Suprapubic skin (tissue), 4 donors: ENCODE measurements at regions not wholly inside any gene's neighbourhood (a gene's known extent, or its start where the extent isn't known, plus 50 kb on each side); places are given as distances from the start of the nearest gene placed in this dataset.

Experiments
- DNase-seq, 2 donors: peaks; one replicate each; pipeline ENCODE4 v3.0.0-alpha.2; 2019; ENCODE audit warnings: low spot score in 2 of 2
- H3K27ac ChIP-seq: fragments of 200-600 bp; sonication (generic); one replicate; pipeline ENCODE4 v1.5.1; 2019
- H3K27me3 ChIP-seq: fragments of 200-600 bp; sonication (generic); one replicate; pipeline ENCODE4 v1.5.1; 2019
- H3K36me3 ChIP-seq: fragments of 200-600 bp; sonication (generic); one replicate; pipeline ENCODE4 v1.5.1; 2019
- H3K4me1 ChIP-seq: fragments of 200-600 bp; sonication (generic); one replicate; pipeline ENCODE4 v1.5.1; 2019
- H3K4me3 ChIP-seq: fragments of 200-600 bp; sonication (generic); one replicate; pipeline ENCODE4 v1.5.1; 2019; ENCODE audit warnings: mild to moderate bottlenecking
- H3K9me3 ChIP-seq: fragments of 200-600 bp; sonication (generic); one replicate; pipeline ENCODE4 v1.5.1; 2019
- CTCF ChIP-seq, 2 donors: fragments of 200-600 bp in 1 of 2; fragments of 450-650 bp in 1 of 2; sonication (generic) in 1 of 2; IDR thresholded peaks; one replicate each; pipeline ENCODE4 v1.5.1; 2016 to 2019; ENCODE audit warnings: antibody characterized with exemption in 2 of 2, mild to moderate bottlenecking in 1 of 2, moderate library complexity in 1 of 2
- EP300 ChIP-seq: sonication (generic); formaldehyde crosslinking; IDR thresholded peaks from one replicate; pipeline ENCODE4 v1.6.1; 2017; ENCODE audit warnings: antibody characterized with exemption
- POLR2A ChIP-seq, 2 donors: fragments of 450-650 bp; IDR thresholded peaks; one replicate each; pipeline ENCODE4 v1.6.1; 2017; ENCODE audit warnings: antibody characterized with exemption in 2 of 2, mild to moderate bottlenecking in 2 of 2, moderate library complexity in 2 of 2
- POLR2AphosphoS5 ChIP-seq, 3 donors: sonication (generic); formaldehyde crosslinking; IDR thresholded peaks; one replicate each; pipeline ENCODE4 v1.6.1; 2017; ENCODE audit warnings: antibody characterized with exemption in 3 of 3
- WGBS: methylation state at CpG from one replicate; pipeline ENCODE4 v1.1.5; 2018; 5-methylcytosine and 5-hydroxymethylcytosine counted together

- WGBS = 53% methylated on average over 4 of the region's 4 CpGs
- H3K4me3 ChIP-seq = no peak overlapping the region
Observed at GRCh38 chr13:34139660-34140227, 321.8 kb downstream of the RFC3 start.

GRCh38 chr13:34143637-34144036 lies 325.7 kb downstream of the RFC3 start:
- 89% methylated on average over 1 of the region's 1 CpG for WGBS
- no peak overlapping the region for H3K27ac ChIP-seq
- H3K9me3 ChIP-seq = no peaks in the 10 kb centered on the region
- no peaks in the 10 kb centered on the region for H3K36me3 ChIP-seq
- no peaks in the 10 kb centered on the region for H3K4me1 ChIP-seq
- no peaks in the 10 kb centered on the region for H3K27me3 ChIP-seq
- no peak for DNase-seq
- TF ChIP-seq POLR2A (IDR thresholded peaks at IDR 0.05) (no peak), CTCF (IDR thresholded peaks at IDR 0.05) (no peak), EP300 (no peak), POLR2AphosphoS5 (IDR thresholded peaks at IDR 0.05) (no peak)
- no peak overlapping the region for H3K4me3 ChIP-seq

More at GRCh38 chr13:34139660-34140227, 321.8 kb downstream of the RFC3 start:
- Histone ChIP-seq H3K4me1 (no peaks in the 10 kb centered on the region), H3K36me3 (no peaks in the 10 kb centered on the region), H3K9me3 (no peaks in the 10 kb centered on the region), H3K27me3 (no peaks in the 10 kb centered on the region), H3K27ac (no peak overlapping the region)
- no peak for TF ChIP-seq CTCF (IDR thresholded peaks at IDR 0.05)
- TF ChIP-seq POLR2AphosphoS5 (IDR thresholded peaks at IDR 0.05) = no peak
- TF ChIP-seq EP300 = no peak
- no peak for TF ChIP-seq POLR2A (IDR thresholded peaks at IDR 0.05)
- DNase-seq = no peak

- no peak overlapping the region for H3K4me3 ChIP-seq
- no peak for TF ChIP-seq CTCF (IDR thresholded peaks at IDR 0.05)
- no peaks in the 10 kb centered on the region for H3K27me3 ChIP-seq
- H3K9me3 ChIP-seq = no peaks in the 10 kb centered on the region
- 45% methylated on average over 3 of the region's 3 CpGs for WGBS
- no peak for DNase-seq
- no peaks in the 10 kb centered on the region for H3K36me3 ChIP-seq
- H3K27ac ChIP-seq = no peak overlapping the region
- no peaks in the 10 kb centered on the region for H3K4me1 ChIP-seq
Observed at GRCh38 chr13:34144142-34144541, 326.2 kb downstream of the RFC3 start.

GRCh38 chr13:34145061-34145460 lies 327.1 kb downstream of the RFC3 start:
- no peak for TF ChIP-seq POLR2AphosphoS5 (IDR thresholded peaks at IDR 0.05)
- TF ChIP-seq EP300 = no peak
- no peak for TF ChIP-seq CTCF (IDR thresholded peaks at IDR 0.05)
- TF ChIP-seq POLR2A (IDR thresholded peaks at IDR 0.05) = no peak
- Histone ChIP-seq H3K27me3 (no peaks in the 10 kb centered on the region), H3K4me1 (no peaks in the 10 kb centered on the region), H3K4me3 (no peak overlapping the region), H3K9me3 (no peaks in the 10 kb centered on the region), H3K27ac (no peak overlapping the region), H3K36me3 (no peaks in the 10 kb centered on the region)
- WGBS = 68% methylated on average over 3 of the region's 3 CpGs
- DNase-seq = no peak

- H3K27me3 ChIP-seq = no peaks in the 10 kb centered on the region
- no peak for DNase-seq
- TF ChIP-seq CTCF (IDR thresholded peaks at IDR 0.05) (no peak), POLR2A (IDR thresholded peaks at IDR 0.05) (no peak), POLR2AphosphoS5 (IDR thresholded peaks at IDR 0.05) (no peak), EP300 (no peak)
- no peak overlapping the region for H3K27ac ChIP-seq
- H3K4me3 ChIP-seq = no peak overlapping the region
- H3K4me1 ChIP-seq = no peaks in the 10 kb centered on the region
- no peaks in the 10 kb centered on the region for H3K9me3 ChIP-seq
- no peaks in the 10 kb centered on the region for H3K36me3 ChIP-seq
- 87% methylated on average over 6 of the region's 6 CpGs for WGBS
Observed at GRCh38 chr13:34148359-34148758, 330.4 kb downstream of the RFC3 start.
